Astrocyte of the cerebellum (primary cell): ENCODE measurements at regions not wholly inside any gene's neighbourhood (a gene's known extent, or its start where the extent isn't known, plus 50 kb on each side); places are given as distances from the start of the nearest gene placed in this dataset.

ENCODE experiments used
- DNase-seq: peaks from one replicate; pipeline ENCODE4 v3.0.0-alpha.2; 2011; ENCODE audit warnings: low read depth
- H3K4me3 ChIP-seq: 2 replicates; pipeline ENCODE4 v1.5.1; 2011; ENCODE audit warnings: mild to moderate bottlenecking, low read depth, low read length, moderate library complexity
- CTCF ChIP-seq: IDR thresholded peaks from 2 replicates; pipeline ENCODE4 v1.5.1; 2012; ENCODE audit warnings: low read length, low read depth, moderate library complexity, mild to moderate bottlenecking; ENCODE audit errors: missing control alignments
- in situ Hi-C: cut with HindIII; loops from 2 replicates; pipeline ENCODE4 v1.10.0; 2017; ENCODE audit warnings: low sequenced_read_pairs

- H3K4me3 ChIP-seq: no peak overlapping the region
- TF ChIP-seq CTCF: no peak
- in situ Hi-C loops: no loop called here
- no peak for DNase-seq
These were observed 138.7 kb upstream of the ZNF516 start for GRCh38 chr18:76633588-76634269.

GRCh38 chr18:76627444-76627843 is 132.4 kb upstream of the ZNF516 start:
- no peak for DNase-seq
- no peak overlapping the region for H3K4me3 ChIP-seq
- in situ Hi-C loops: no loop called here
- no peak for TF ChIP-seq CTCF

- TF ChIP-seq CTCF: no peak
- H3K4me3 ChIP-seq: no peak overlapping the region
- in situ Hi-C loops: no loop called here
- DNase-seq: no peak
These were observed 131.9 kb upstream of the ZNF516 start for GRCh38 chr18:76626991-76627390.

- TF ChIP-seq CTCF: no peak
These were observed 127.6 kb upstream of the ZNF516 start for GRCh38 chr18:76622651-76623050.

GRCh38 chr18:76621782-76622495 is 126.9 kb upstream of the ZNF516 start:
- no peak overlapping the region for H3K4me3 ChIP-seq
- no peak for TF ChIP-seq CTCF
- in situ Hi-C loops: no loop called here
- DNase-seq: no peak

More at GRCh38 chr18:76622651-76623050, 127.6 kb upstream of the ZNF516 start:
- no peak overlapping the region for H3K4me3 ChIP-seq
- in situ Hi-C loops: no loop called here
- no peak for DNase-seq

GRCh38 chr18:76621226-76621625 is 126.2 kb upstream of the ZNF516 start:
- no peak for DNase-seq
- in situ Hi-C loops: no loop called here
- no peak overlapping the region for H3K4me3 ChIP-seq
- TF ChIP-seq CTCF: no peak
